Fibroblast of mammary gland (primary cell): ENCODE measurements at regions not wholly inside any gene's neighbourhood (a gene's known extent, or its start where the extent isn't known, plus 50 kb on each side); places are given as distances from the start of the nearest gene placed in this dataset.
"Not testable (repeated sequence)": the region's sequence is repeated elsewhere in the genome, so short reads cannot be mapped to it uniquely, and the experiment has no call there.

ENCODE experiments used
- DNase-seq: peaks from one replicate; pipeline ENCODE4 v3.0.0-alpha.2; 2010; ENCODE audit warnings: low read depth
- H3K4me3 ChIP-seq: 2 replicates; pipeline ENCODE4 v1.5.1; 2011; ENCODE audit warnings: low read depth, mild to moderate bottlenecking, low read length, moderate library complexity; ENCODE audit not compliant: control insufficient read depth
- TF ChIP-seq, protein P1 (sequence below): conservative IDR thresholded peaks from 2 replicates; pipeline ENCODE4 v1.5.1; 2011; ENCODE audit warnings: low read depth, low read length, inconsistent platforms; ENCODE audit not compliant: control insufficient read depth, insufficient read depth

DNA sequence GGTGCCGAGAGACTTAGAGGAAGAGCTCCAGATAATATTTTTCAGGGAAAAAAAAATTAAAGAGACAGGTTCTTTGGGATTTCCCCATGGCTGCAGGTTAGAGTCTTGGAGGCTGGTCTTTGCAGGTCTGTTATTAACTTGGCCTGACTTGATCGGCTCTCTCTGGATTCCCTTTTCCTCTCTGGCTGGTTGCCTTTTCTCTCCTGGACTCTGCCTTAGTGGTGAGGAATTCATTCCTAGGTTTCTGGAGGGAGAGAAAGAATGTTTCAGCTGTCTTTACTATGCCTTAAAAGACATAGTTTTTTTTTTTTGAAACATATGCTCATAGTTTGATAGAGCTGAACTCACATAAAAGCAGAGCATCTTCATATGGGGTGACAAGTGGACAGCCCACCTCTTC is 336.3 kb downstream of the BMP4 start:
- DNase-seq, result no peak
- no peak overlapping the region for H3K4me3 ChIP-seq
- TF ChIP-seq, protein P1, sequence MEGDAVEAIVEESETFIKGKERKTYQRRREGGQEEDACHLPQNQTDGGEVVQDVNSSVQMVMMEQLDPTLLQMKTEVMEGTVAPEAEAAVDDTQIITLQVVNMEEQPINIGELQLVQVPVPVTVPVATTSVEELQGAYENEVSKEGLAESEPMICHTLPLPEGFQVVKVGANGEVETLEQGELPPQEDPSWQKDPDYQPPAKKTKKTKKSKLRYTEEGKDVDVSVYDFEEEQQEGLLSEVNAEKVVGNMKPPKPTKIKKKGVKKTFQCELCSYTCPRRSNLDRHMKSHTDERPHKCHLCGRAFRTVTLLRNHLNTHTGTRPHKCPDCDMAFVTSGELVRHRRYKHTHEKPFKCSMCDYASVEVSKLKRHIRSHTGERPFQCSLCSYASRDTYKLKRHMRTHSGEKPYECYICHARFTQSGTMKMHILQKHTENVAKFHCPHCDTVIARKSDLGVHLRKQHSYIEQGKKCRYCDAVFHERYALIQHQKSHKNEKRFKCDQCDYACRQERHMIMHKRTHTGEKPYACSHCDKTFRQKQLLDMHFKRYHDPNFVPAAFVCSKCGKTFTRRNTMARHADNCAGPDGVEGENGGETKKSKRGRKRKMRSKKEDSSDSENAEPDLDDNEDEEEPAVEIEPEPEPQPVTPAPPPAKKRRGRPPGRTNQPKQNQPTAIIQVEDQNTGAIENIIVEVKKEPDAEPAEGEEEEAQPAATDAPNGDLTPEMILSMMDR, result no peak

- no peak overlapping the region for H3K4me3 ChIP-seq
- DNase-seq, result peak; percentile 33
- TF ChIP-seq, protein P1, result no peak
These were observed 336.9 kb downstream of the BMP4 start for GRCh38 chr14:53619691-53620231.

DNA sequence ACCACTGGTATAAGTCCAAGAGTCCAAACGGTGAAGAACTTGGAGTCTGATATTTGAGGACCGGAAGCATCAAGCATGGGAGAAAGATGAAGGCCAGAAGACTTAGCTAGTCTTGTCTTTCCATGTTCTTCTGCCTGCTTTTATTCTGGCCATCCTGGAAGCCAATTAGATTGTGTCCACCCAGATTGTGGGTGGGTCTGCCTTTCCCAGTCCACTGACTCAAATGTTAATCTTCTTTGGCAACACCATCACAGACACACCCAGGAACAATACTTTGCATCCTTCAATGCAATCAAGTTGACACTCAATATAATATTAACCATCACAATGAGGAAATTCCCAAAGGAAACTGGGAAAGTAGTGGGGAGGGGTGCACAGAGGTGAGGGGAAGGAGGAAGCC is 340.1 kb downstream of the BMP4 start:
- not testable (repeated sequence) for DNase-seq, H3K4me3 ChIP-seq

DNA sequence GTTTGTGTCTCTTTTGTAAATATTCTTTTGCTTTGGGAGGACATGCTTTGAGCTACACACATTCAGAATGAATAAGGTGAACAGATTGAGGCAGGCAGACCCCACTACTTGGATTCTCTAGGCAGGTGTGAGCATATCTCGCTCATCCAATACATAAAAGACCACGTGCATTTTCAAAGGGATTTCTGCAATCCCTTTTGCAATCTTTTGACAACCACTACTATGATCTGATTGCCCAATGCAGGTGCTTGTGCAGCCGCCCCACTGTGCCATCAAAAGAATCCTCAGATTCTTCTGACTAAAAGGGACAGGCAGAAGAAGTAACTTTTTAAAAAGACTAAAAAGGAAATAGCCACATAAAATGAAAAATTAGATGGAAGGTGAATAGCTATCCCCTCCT is 341.4 kb downstream of the BMP4 start:
- no peak for DNase-seq

GRCh38 chr14:53613404-53614253 is 343.0 kb downstream of the BMP4 start:
- H3K4me3 ChIP-seq, result no peak overlapping the region
- TF ChIP-seq, protein P1, result no peak
- peak; percentile 10 for DNase-seq

More for the DNA sequence above, 341.4 kb downstream of the BMP4 start:
- no peak overlapping the region for H3K4me3 ChIP-seq
- TF ChIP-seq, protein P1, result no peak

DNA sequence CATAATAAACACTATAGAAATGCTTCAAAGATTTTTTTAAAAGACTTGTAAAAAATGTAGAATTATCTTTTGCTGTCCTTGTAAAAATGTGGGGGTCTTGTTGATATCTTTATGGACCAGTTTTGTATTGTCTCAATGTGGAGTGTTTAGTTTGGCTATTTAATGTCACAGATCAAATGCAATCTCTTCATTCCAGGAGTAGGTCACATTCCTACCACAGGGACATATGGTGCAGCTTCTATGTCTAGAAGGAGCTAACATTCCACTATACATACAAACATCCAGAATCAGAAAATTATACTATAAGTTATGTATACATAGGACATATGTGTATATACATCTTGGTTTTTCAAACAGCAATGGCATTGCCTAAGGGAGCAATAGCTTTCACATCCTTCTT is 345.7 kb downstream of the BMP4 start:
- TF ChIP-seq, protein P1, result peak; percentile 5
- DNase-seq, result no peak

DNA sequence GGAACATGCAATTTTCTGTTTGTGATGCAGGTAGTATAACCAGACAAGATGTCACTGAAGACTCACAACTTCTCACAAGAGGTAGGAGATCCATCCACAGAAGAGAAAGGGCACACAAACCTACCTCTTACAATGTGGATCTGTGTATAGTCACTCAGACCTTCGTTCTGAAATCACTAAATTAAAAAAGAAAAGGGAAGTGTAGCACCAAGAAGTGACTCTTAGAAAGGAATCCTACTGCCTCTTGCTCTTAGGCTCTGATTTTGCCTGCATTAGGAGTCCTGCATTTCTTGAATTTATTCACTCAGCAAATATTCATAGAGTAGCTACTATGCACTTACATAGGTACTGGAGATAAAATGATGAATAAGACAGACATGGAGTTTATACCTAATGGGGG is 347.6 kb downstream of the BMP4 start:
- no peak overlapping the region for H3K4me3 ChIP-seq
- TF ChIP-seq, protein P1, result no peak
- no peak for DNase-seq

More for the DNA sequence above, 345.7 kb downstream of the BMP4 start:
- no peak overlapping the region for H3K4me3 ChIP-seq
